Thoracic aorta (tissue), 2 donors: ENCODE measurements at regions not wholly inside any gene's neighbourhood (a gene's known extent, or its start where the extent isn't known, plus 50 kb on each side); places are given as distances from the start of the nearest gene placed in this dataset.

Source experiments
- ATAC-seq: fragments of 150-250 bp; one replicate; pipeline ENCODE4 v1.8.0; 2017; ENCODE audit warnings: low read depth; ENCODE audit not compliant: insufficient number of reproducible peaks, low FRiP score
- DNase-seq: peaks from one replicate; pipeline ENCODE4 v3.0.0-alpha.2; 2020; ENCODE audit warnings: low spot score
- H3K27ac ChIP-seq, 2 donors: fragments of 200-600 bp; sonication (generic); 1 replicate in 1 of 2; 2 replicates in 1 of 2; pipeline ENCODE4 v1.5.1; 2016; ENCODE audit warnings: mild to moderate bottlenecking in 2 of 2, moderate library complexity in 2 of 2
- H3K27me3 ChIP-seq: fragments of 200-600 bp; sonication (generic); replicated peaks from 2 replicates; pipeline ENCODE4 v1.6.0; 2016; ENCODE audit warnings: mild to moderate bottlenecking; ENCODE audit not compliant: insufficient read depth
- H3K36me3 ChIP-seq: fragments of 200-600 bp; sonication (generic); one replicate; pipeline ENCODE4 v1.5.1; 2016
- H3K4me1 ChIP-seq, 2 donors: fragments of 200-600 bp; sonication (generic); 1 replicate in 1 of 2; 2 replicates in 1 of 2; pipeline versions ENCODE4 v1.5.1 to v1.6.0; 2016; ENCODE audit warnings: low read depth in 2 of 2, mild to moderate bottlenecking in 1 of 2; ENCODE audit not compliant: control insufficient read depth in 1 of 2
- H3K4me3 ChIP-seq: fragments of 200-600 bp; sonication (generic); 2 replicates; pipeline ENCODE4 v1.5.1; 2016; ENCODE audit warnings: mild to moderate bottlenecking
- H3K9me3 ChIP-seq: fragments of 200-600 bp; sonication (generic); 2 replicates; pipeline ENCODE4 v1.5.1; 2016
- CTCF ChIP-seq: fragments of 200-600 bp; sonication (generic); IDR thresholded peaks from one replicate; pipeline ENCODE4 v1.5.1; 2019; ENCODE audit warnings: antibody characterized with exemption

GRCh38 chr6:54737247-54737646 lies 109.3 kb upstream of the FAM83B start:
- H3K27me3 ChIP-seq: no peaks in the 10 kb centered on the region
- TF ChIP-seq CTCF: no peak
- H3K27ac ChIP-seq: no peak overlapping the region
- DNase-seq (no peak), ATAC-seq (no peak)
- no peaks in the 10 kb centered on the region for H3K36me3 ChIP-seq
- no peak overlapping the region for H3K4me3 ChIP-seq
- no peaks in the 10 kb centered on the region for H3K9me3 ChIP-seq
- H3K4me1 ChIP-seq: no peaks in the 10 kb centered on the region

- H3K4me3 ChIP-seq: no peak overlapping the region
Observed at GRCh38 chr6:54747955-54748354, 98.6 kb upstream of the FAM83B start.

GRCh38 chr6:54754406-54754805 lies 92.2 kb upstream of the FAM83B start:
- Histone ChIP-seq H3K27ac (no peak overlapping the region), H3K9me3 (no peaks in the 10 kb centered on the region), H3K27me3 (no peaks in the 10 kb centered on the region), H3K36me3 (no peaks in the 10 kb centered on the region), H3K4me1 (no peaks in the 10 kb centered on the region), H3K4me3 (no peak overlapping the region)
- TF ChIP-seq CTCF: no peak
- DNase-seq: no peak
- ATAC-seq: no peak

More at GRCh38 chr6:54747955-54748354, 98.6 kb upstream of the FAM83B start:
- H3K27me3 ChIP-seq: no peaks in the 10 kb centered on the region
- H3K36me3 ChIP-seq: no peaks in the 10 kb centered on the region
- no peaks in the 10 kb centered on the region for H3K4me1 ChIP-seq
- H3K9me3 ChIP-seq: peaks cover 11% of the 10 kb centered on the region
- ATAC-seq: no peak
- no peak for TF ChIP-seq CTCF
- no peak overlapping the region for H3K27ac ChIP-seq
- DNase-seq: no peak

GRCh38 chr6:54758340-54758739 lies 88.2 kb upstream of the FAM83B start:
- TF ChIP-seq CTCF: no peak
- no peaks in the 10 kb centered on the region for H3K4me1 ChIP-seq
- H3K27me3 ChIP-seq: no peaks in the 10 kb centered on the region
- H3K9me3 ChIP-seq: no peaks in the 10 kb centered on the region
- no peak overlapping the region for H3K27ac ChIP-seq
- no peak overlapping the region for H3K4me3 ChIP-seq
- DNase-seq (no peak), ATAC-seq (no peak)
- H3K36me3 ChIP-seq: no peaks in the 10 kb centered on the region

GRCh38 chr6:54768494-54768893 lies 78.1 kb upstream of the FAM83B start:
- no peaks in the 10 kb centered on the region for H3K9me3 ChIP-seq
- no peak for TF ChIP-seq CTCF
- H3K4me3 ChIP-seq: no peak overlapping the region
- no peaks in the 10 kb centered on the region for H3K4me1 ChIP-seq
- H3K27me3 ChIP-seq: no peaks in the 10 kb centered on the region
- no peaks in the 10 kb centered on the region for H3K36me3 ChIP-seq
- ATAC-seq (no peak), DNase-seq (no peak)
- no peak overlapping the region for H3K27ac ChIP-seq
